IMR-90 (cell line): ENCODE measurements at regions not wholly inside any gene's neighbourhood (a gene's known extent, or its start where the extent isn't known, plus 50 kb on each side); places are given as distances from the start of the nearest gene placed in this dataset.

Source experiments
- ATAC-seq: fragments of 200-7000 bp; cut with Tn5 transposase; 2 replicates; pipeline ENCODE4 v1.9.1; 2020; ENCODE audit warnings: low read depth, mild to moderate bottlenecking, moderate library complexity
- BruUV-seq: library from RNA; stranded (reverse); fragments of 400-500 nt; replicated peaks from 2 replicates; lab custom pipeline; 2021; lab: Mats Ljungman, UMichigan
- CTCF ChIA-PET: fragments of 300-600 bp; formaldehyde crosslinking; extraction: SDS; loops from one replicate; lab custom pipeline; 2021; ENCODE audit warnings: antibody characterized with exemption; lab: Yijun Ruan, JAX
- POLR2A ChIA-PET: fragments of 300-600 bp; sonication (Branson Sonifier 250); formaldehyde crosslinking; loops from one replicate; lab custom pipeline; 2022; ENCODE audit warnings: antibody characterized with exemption; ENCODE audit not compliant: unreplicated experiment; lab: Charles Lee
- DNase-seq: peaks from one replicate; pipeline ENCODE4 v3.0.0; 2013
- H2AFZ ChIP-seq: replicated peaks from 2 replicates; pipeline ENCODE3; 2013; ENCODE audit warnings: low read length, mild to moderate bottlenecking; ENCODE audit not compliant: poor library complexity
- H2AK5ac ChIP-seq: 2 replicates; pipeline ENCODE4 v1.6.1; 2013; ENCODE audit warnings: low read depth, low read length, inconsistent platforms
- H2AK9ac ChIP-seq: replicated peaks from 2 replicates; pipeline ENCODE3; 2013; ENCODE audit warnings: mild to moderate bottlenecking, low read depth, low read length, moderate library complexity; ENCODE audit not compliant: poor library complexity
- H2BK120ac ChIP-seq: 2 replicates; pipeline ENCODE4 v1.6.1; 2013; ENCODE audit warnings: low read depth, low read length, inconsistent platforms
- H2BK15ac ChIP-seq: 3 replicates; pipeline ENCODE4 v1.6.1; 2013; ENCODE audit warnings: low read depth, low read length, inconsistent platforms
- H2BK20ac ChIP-seq: 2 replicates; pipeline ENCODE4 v1.6.1; 2013; ENCODE audit warnings: low read depth, mild to moderate bottlenecking, inconsistent platforms, low read length, moderate library complexity
- H2BK5ac ChIP-seq: 2 replicates; pipeline ENCODE4 v1.6.1; 2013; ENCODE audit warnings: mild to moderate bottlenecking, low read depth, low read length, inconsistent platforms; ENCODE audit not compliant: poor library complexity, severe bottlenecking
- H3K14ac ChIP-seq: replicated peaks from 2 replicates; pipeline ENCODE4 v1.6.1; 2013; ENCODE audit warnings: low read depth, low read length, inconsistent platforms
- H3K18ac ChIP-seq: 2 replicates; pipeline ENCODE4 v1.6.1; 2013; ENCODE audit warnings: low read depth, low read length, control low read depth
- H3K23ac ChIP-seq: 2 replicates; pipeline ENCODE4 v1.6.1; 2013; ENCODE audit warnings: low read depth, low read length, inconsistent platforms
- H3K27ac ChIP-seq: 2 replicates; pipeline ENCODE4 v1.5.1; 2013; ENCODE audit warnings: mild to moderate bottlenecking, control low read depth, low read length; ENCODE audit not compliant: insufficient read depth
- H3K27me3 ChIP-seq: 2 replicates; pipeline ENCODE4 v1.6.1; 2013; ENCODE audit warnings: low read length; ENCODE audit not compliant: control insufficient read depth, insufficient read depth
- H3K36me3 ChIP-seq: 2 replicates; pipeline ENCODE4 v1.6.1; 2013; ENCODE audit warnings: low read length, mixed read lengths; ENCODE audit not compliant: control insufficient read depth, insufficient read depth
- H3K4ac ChIP-seq: 2 replicates; pipeline ENCODE4 v1.6.1; 2013; ENCODE audit warnings: low read depth, low read length, inconsistent platforms
- H3K4me1 ChIP-seq: 2 replicates; pipeline ENCODE4 v1.6.1; 2013; ENCODE audit warnings: low read length, mixed read lengths; ENCODE audit not compliant: control insufficient read depth, insufficient read depth
- H3K4me2 ChIP-seq: 2 replicates; pipeline ENCODE4 v1.6.1; 2013; ENCODE audit warnings: low read depth, mild to moderate bottlenecking, control low read depth, low read length, moderate library complexity
- H3K4me3 ChIP-seq: 2 replicates; pipeline ENCODE4 v1.5.1; 2013; ENCODE audit warnings: low read depth, mild to moderate bottlenecking, control low read depth, low read length, moderate library complexity; ENCODE audit not compliant: insufficient read depth
- H3K56ac ChIP-seq: 2 replicates; pipeline ENCODE4 v1.6.1; 2013; ENCODE audit warnings: low read length, inconsistent platforms; ENCODE audit not compliant: insufficient read depth; ENCODE audit errors: extremely low read depth
- H3K79me1 ChIP-seq, 2 experiments: 2 replicates each; pipeline ENCODE4 v1.6.1; 2013; ENCODE audit warnings: low read length in 2 of 2, inconsistent platforms in 1 of 2, low read depth in 1 of 2
- H3K9ac ChIP-seq: 2 replicates; pipeline ENCODE4 v1.6.1; 2013; ENCODE audit warnings: low read depth, low read length, control low read depth
- H3K9me1 ChIP-seq: 2 replicates; pipeline ENCODE4 v1.6.1; 2013; ENCODE audit warnings: low read length, inconsistent platforms; ENCODE audit not compliant: insufficient read depth
- H3K9me3 ChIP-seq: 2 replicates; pipeline ENCODE4 v1.6.1; 2013; ENCODE audit warnings: low read length; ENCODE audit not compliant: control insufficient read depth, insufficient read depth
- H4K20me1 ChIP-seq: 2 replicates; pipeline ENCODE4 v1.6.1; 2013; ENCODE audit warnings: low read length, inconsistent platforms; ENCODE audit not compliant: insufficient read depth
- H4K5ac ChIP-seq: 2 replicates; pipeline ENCODE4 v1.6.1; 2013; ENCODE audit warnings: mild to moderate bottlenecking, low read depth, low read length, control low read depth
- H4K8ac ChIP-seq, 2 experiments: 2 replicates each; pipeline ENCODE4 v1.6.1; 2013; ENCODE audit warnings: low read depth in 2 of 2, low read length in 2 of 2, control low read depth in 1 of 2, inconsistent platforms in 1 of 2
- H4K91ac ChIP-seq: 2 replicates; pipeline ENCODE4 v1.6.1; 2013; ENCODE audit warnings: low read depth, low read length, inconsistent platforms; ENCODE audit not compliant: insufficient read depth
- CEBPB ChIP-seq: IDR thresholded peaks from 2 replicates; pipeline ENCODE4 v1.6.1; 2012; ENCODE audit warnings: low read depth, low read length, improper control_type of control experiment
- WGBS, 2 experiments: methylation state at CpG; one replicate each; pipeline versions ENCODE4 v1.1.5 to v1.1.7; 2013; ENCODE audit warnings: missing lambda C conversion rate in 2 of 2; ENCODE audit not compliant: insufficient read length in 1 of 2; ENCODE audit errors: extremely low coverage in 2 of 2; 5-methylcytosine and 5-hydroxymethylcytosine counted together
- dilution Hi-C: fragments of 300-500 bp; cut with HindIII; formaldehyde crosslinking; loops from one replicate; pipeline ENCODE4 v1.14.3; 2018; ENCODE audit warnings: low sequenced_read_pairs; ENCODE audit not compliant: unreplicated experiment
- in situ Hi-C: fragments of 300-500 bp; cut with MboI; formaldehyde crosslinking; loops from 3 replicates; pipeline ENCODE4 v1.14.3; 2019; ENCODE audit warnings: low sequenced_read_pairs, inconsistent platforms, mixed read lengths
- intact Hi-C: fragments of 100-400 bp; cut with micrococcal nuclease; formaldehyde crosslinking; loops from 2 replicates; pipeline ENCODE4 v1.10.0; 2022
- TF ChIP-seq, protein P1 (sequence below): conservative IDR thresholded peaks from 2 replicates; pipeline ENCODE4 v1.5.1; 2012; ENCODE audit warnings: mild to moderate bottlenecking, low read depth, low read length, improper control_type of control experiment

GRCh38 chr15:39431376-39431775 lies 149.5 kb upstream of the THBS1 start:
- BruUV-seq: no TSS peak
- Histone ChIP-seq H3K27ac (no peak overlapping the region), H4K8ac (no peak overlapping the region), H3K4ac (no peak overlapping the region; the same call in 1 of the 2 replicates), H3K9ac (no peak overlapping the region), H3K36me3 (no peaks in the 10 kb centered on the region), H2BK5ac (peak overlapping the region; percentile 28), H2AK5ac (0 out of 2 replicates have a peak overlapping the region, but pooled peaks have one; percentile 43), H2BK20ac (peak overlapping the region; percentile 33; the same call in 1 of the 2 replicates), H3K23ac (peak overlapping the region; percentile 36; the same call in 1 of the 2 replicates), H3K79me1 (no peaks in the 10 kb centered on the region), H3K56ac (no peak overlapping the region), H2BK15ac (peak overlapping the region; percentile 87; the same call in 1 of the 3 replicates), H4K91ac (no peak overlapping the region), H3K9me3 (no peaks in the 10 kb centered on the region), H3K27me3 (no peaks in the 10 kb centered on the region), H2AK9ac (no peak overlapping the region), H3K18ac (peak overlapping the region; percentile 68), H3K14ac (peak overlapping the region; percentile 45; the same call in 1 of the 2 replicates), H3K9me1 (peaks cover 6% of the 10 kb centered on the region; the same call in 1 of the 2 replicates), H4K5ac (peak overlapping the region; percentile 30), H3K4me2 (no peak overlapping the region), H4K20me1 (no peaks in the 10 kb centered on the region), H3K4me1 (peaks cover 14% of the 10 kb centered on the region), H2BK120ac (peak overlapping the region; percentile 58; the same call in 1 of the 2 replicates), H2AFZ (no peak overlapping the region), H3K4me3 (no peak overlapping the region)
- ChIA-PET POLR2A (no interaction called here), CTCF (no interaction called here)
- ATAC-seq: no peak
- DNase-seq: peak; percentile 40
- in situ Hi-C loops (no loop called here), intact Hi-C loops (no loop called here), dilution Hi-C loops (no loop called here)
- no CpG with 5 or more reads among the region's 1 CpG for WGBS, 2 experiments
- TF ChIP-seq, protein P1, sequence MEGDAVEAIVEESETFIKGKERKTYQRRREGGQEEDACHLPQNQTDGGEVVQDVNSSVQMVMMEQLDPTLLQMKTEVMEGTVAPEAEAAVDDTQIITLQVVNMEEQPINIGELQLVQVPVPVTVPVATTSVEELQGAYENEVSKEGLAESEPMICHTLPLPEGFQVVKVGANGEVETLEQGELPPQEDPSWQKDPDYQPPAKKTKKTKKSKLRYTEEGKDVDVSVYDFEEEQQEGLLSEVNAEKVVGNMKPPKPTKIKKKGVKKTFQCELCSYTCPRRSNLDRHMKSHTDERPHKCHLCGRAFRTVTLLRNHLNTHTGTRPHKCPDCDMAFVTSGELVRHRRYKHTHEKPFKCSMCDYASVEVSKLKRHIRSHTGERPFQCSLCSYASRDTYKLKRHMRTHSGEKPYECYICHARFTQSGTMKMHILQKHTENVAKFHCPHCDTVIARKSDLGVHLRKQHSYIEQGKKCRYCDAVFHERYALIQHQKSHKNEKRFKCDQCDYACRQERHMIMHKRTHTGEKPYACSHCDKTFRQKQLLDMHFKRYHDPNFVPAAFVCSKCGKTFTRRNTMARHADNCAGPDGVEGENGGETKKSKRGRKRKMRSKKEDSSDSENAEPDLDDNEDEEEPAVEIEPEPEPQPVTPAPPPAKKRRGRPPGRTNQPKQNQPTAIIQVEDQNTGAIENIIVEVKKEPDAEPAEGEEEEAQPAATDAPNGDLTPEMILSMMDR: no peak
- TF ChIP-seq CEBPB: 0 out of 2 replicates have a peak, but pooled peaks have one; percentile 32
